HG03108 (cell line): ENCODE measurements at regions not wholly inside any gene's neighbourhood (a gene's known extent, or its start where the extent isn't known, plus 50 kb on each side); places are given as distances from the start of the nearest gene placed in this dataset.
A peak's percentile ranks its signal among the peaks of the same experiment; 100 is the strongest.
"Not testable (repeated sequence)": the region's sequence is repeated elsewhere in the genome, so short reads cannot be mapped to it uniquely, and the experiment has no call there.

Experiments used
- ATAC-seq: cut with Tn5 transposase; IDR thresholded peaks from one replicate; pipeline ENCODE4 v1.9.1; 2021; ENCODE audit warnings: moderate library complexity; ENCODE audit not compliant: unreplicated experiment

GRCh38 chr15:69756440-69756839, 303.8 kb downstream of the RPLP1 start:
- no peak for ATAC-seq

DNA sequence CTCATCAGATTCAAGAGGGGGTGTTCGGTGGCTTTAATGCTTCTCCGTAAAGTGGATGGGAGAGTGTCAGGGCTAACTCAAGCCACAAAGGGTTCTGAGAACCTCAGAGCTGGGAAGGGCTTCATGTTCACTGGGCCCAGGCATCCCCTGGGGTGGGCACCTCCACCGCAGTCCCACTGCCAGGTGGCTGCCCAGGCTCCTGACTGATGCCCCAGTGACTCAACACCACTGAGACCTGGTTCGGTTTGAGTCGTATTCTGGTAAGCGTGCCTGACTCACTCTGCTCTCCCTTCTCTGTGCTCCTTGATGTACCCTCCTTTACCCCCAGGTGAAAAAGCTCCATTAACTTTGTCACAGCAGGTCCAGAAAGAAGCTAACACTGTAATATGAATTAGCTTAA, 304.6 kb downstream of the RPLP1 start:
- no peak for ATAC-seq

DNA sequence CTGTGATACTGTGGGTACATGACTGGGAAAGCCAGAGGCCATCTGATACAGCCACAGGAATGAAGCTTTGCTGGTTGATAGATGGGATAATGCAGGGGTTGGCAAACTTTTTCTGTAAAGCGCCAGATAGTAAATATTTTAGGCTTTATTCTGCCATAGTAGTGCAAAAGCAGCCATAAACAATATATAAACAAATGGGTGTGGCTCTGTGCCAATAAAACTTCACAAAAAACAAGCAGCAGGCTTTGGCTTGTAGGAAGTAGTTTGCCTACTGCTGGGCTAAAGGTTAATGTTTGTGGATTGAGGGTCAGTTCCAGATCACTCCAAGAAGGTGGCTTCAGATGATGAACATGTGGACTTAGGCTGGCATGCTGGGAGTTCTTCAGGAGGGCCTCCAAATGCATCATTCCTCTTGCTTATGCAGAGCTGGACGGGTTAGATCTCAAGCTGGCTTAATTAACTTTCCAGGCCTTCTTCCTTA, 305.7 kb downstream of the RPLP1 start:
- ATAC-seq, result no peak

DNA sequence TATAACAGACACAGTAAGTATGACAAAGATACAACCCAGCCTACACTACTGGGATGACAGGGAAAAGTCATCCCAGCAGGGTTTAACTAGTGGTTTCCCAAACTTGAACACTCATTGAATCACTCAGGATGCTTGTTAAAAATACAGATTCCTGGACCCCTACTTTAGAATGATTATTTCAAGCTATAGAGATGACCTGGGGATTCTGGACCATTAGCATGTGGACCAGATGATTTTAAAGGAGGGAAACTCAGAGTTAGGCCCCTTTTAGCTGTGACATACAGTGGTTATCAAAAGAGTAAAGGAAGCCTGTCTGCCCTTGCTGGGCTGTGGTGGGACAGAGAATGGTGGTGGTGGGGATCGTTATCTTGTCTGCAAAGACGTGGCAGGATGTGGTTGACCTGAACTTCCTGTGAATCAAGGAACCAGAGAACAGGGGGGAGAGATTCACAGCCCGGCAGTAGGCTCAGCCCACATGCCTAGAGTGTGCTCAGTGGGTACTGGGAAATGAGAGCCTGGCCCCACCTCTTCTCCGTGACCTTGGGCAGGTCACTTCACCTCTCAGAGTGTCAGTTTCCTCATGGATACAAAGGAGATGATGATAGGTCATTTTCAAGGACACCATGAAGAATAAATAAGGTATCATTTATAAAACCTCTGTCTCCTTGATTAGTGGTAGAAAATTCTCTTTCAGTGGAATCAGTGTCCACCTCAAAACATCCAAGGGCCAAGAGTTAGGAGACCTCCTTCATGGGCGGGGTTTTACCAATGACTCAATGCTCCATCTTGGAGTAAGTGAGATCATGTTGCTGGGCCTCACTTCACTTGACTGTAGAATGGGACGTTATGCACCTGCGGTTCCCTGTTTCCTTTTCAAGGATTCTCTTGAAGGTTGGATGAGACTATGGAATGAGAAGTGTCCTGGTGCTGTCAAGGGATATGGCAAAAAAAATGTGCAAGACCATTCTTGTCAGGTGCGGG, 306.5 kb downstream of the RPLP1 start:
- peak; percentile 19 for ATAC-seq

- ATAC-seq, result no peak
These were observed 307.7 kb downstream of the RPLP1 start for GRCh38 chr15:69760258-69760845.

- ATAC-seq, result peak; percentile 70
These were observed 308.4 kb downstream of the RPLP1 start for GRCh38 chr15:69760890-69761568.

DNA sequence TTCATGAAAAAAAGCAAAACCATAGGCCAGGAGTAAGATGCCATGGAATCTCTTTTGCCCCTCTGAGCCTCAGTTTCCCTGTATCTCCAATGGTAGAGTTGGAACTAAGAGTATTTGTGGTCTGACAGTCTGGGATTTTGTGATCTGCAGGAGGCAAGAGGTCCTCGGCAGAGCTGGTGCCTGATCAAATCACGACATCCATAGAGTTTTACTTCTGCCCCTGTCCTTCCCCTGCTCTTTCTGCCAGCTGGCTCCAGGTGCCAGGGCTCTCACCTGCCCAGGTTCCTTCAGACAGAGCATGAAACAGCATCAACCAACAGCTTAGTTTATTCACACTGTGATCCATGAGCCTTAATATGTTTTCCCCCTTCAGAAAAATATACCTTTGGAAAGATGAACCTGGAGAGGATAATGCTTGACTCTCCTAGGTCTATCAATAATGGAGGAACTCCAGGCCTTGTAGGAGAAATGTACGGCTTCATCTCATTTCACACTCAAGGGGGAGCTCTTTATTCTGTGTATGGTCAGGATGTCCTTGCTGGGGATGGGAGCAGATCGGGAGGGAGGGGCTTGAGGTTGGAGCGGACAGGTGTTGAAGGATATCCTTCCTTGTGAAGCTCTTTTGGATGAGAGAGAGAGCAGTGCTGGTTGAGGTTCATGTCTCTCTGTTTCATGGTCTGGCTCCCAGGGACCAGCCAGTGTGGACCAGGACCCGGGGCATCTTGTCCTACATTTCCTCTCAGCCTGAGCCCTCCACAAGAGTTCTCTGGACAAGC, 309.9 kb downstream of the RPLP1 start:
- ATAC-seq, result no peak

- no peak for ATAC-seq
These were observed 311.2 kb downstream of the RPLP1 start for GRCh38 chr15:69763831-69764230.

GRCh38 chr15:69766156-69766555, 313.5 kb downstream of the RPLP1 start:
- ATAC-seq, result no peak

DNA sequence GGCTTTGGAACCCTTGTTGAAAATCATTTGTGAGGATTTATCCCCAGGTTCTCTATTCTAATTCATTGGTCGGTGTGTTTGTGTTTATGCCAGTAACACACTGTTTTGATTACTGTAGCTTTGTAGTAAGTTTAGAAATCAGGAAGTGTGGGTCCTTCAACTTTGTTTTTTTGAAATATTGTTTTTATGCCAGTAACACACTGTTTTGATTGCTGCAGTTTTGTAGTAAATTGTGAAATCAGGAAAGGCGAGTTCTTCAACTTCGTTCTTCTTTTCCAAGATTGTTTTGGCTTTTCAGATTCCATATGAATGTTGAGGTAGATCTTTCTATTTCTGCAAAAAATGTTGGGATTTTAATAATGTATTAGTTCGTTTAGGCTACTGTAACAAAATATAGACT, 314.6 kb downstream of the RPLP1 start:
- no peak for ATAC-seq

GRCh38 chr15:69769336-69769735, 316.7 kb downstream of the RPLP1 start:
- not testable (repeated sequence) for ATAC-seq

DNA sequence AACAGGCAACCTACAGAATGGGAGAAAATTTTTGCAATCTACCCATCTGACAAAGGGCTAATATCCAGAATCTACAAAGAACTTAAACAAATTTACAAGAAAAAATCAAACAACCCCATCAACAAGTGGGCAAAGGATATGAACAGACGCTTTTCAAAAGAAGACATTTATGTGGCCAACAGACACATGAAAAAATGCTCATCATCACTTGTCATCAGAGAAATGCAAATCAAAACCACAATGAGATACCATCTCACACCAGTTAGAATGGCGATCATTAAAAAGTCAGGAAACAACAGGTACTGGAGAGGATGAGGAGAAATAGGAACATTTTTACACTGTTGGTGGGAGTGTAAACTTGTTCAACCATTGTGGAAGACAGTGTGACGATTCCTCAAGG, 321.6 kb downstream of the RPLP1 start:
- ATAC-seq, result not testable (repeated sequence)

- ATAC-seq, result not testable (repeated sequence)
These were observed 322.1 kb downstream of the RPLP1 start for GRCh38 chr15:69774711-69775110.

DNA sequence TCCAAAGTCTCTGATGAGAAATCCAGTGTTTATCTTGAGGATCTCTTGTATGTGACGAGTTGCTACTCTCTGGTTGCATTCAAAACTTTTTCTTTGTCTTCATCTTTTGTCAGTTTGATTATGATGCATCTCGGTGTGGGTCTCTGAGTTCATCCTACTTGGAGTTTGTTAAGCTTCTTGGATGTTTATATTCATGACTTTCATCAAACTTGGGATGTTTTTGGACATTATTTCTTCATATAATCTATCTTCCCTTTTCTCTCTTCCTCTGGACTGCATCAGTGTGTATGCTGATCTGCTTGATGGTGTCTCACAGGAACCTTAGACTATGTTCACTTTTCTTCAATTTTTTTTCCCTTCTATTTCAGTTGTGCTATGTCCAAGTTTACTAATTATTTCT, 320.4 kb downstream of the TLE3 start:
- no peak for ATAC-seq

DNA sequence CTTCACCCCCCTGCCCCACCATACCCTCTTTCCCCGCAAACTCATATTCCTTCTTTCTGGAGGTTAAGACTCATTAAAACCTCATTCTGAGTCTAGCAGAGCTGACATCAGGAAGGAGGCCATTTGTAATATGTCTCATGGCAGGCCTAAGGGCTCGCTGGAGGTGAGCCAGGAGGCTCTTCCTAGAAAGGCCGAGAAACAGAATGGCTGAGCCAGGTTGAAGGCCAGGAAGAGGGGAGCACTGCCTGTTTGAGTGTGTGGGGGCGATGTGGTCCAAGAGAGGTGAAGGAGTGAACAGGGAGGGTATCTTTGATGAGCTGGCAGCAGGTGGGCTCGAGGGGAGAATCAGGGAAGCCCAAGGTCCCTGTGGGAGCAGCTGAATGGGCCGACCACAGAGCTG, 317.3 kb downstream of the TLE3 start:
- ATAC-seq, result no peak

DNA sequence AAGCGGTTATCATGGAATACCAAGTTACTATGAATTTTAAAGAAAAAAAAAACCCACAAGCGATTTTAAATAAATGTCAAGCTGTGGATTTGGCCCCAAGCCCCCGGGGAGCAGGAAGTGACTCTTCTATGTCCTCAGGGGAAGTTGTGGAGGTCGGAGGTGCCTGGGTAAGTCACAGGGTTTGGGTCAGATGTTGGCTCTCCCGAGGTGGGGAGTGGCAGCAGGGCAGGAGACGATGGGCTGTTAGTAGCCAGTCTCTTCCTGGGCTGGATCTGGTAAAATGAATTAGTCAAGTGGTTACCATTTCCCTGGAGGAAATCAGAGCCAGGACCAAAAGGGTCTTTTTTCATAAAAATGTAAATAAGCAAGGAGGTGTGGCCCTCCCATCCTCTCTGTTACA, 316.7 kb downstream of the TLE3 start:
- no peak for ATAC-seq

DNA sequence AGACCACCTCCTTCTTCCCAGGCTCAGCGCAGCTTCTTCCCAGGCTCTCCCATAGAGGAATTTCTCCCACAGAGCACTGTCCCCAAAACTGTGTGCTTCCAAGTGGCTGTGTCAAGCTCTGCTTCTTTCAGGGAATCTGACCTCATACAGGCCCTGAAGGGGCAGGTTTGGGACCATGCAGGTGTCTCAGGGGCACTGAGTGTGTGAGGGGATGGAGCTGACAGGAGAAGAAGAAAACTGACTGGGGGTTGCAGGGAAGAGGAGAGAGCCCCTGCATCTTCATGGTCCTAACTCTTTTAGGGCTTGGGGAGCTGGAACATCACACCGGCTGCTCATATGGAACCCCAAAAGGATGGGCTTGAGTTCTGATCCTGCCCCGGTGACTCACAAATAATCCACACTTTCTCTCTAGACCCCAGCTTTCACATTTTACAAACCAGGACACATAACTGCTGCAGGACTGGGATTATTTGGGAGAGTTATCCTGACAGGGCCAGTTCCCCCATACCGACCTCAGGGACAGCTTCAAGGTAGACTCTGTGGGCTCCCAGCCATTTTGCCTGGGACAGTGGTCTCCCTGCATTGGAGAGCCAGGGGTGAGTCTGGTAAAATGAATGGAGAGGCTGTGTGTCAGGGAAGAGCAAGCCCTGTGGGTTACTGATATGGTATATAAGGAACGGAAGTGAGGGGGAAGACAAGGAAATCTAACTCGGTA, 316.1 kb downstream of the TLE3 start:
- no peak for ATAC-seq

DNA sequence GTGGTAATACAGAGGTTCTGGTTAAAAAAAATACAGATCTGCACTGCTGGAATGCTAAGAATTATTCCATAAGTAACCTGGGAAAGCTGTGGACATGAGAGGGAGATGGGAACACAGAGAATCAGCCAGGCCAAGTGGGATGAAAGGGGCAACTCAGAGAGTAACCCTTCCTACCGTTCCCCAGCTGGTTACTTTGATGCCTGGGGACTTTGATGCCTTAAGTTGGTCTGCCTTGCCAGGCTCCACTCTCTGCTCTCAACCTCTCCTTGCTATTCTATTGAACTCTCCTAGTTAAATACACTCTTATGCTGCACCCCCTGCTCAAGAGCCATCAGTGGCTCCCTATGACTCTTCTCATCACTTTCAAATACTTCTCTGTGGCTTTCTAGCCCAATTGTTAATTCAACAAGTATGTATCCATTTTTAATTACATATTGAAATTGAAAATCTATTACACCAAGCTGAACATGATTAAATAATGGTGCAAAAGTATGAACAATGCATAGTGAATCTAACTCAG, 315.5 kb downstream of the TLE3 start:
- ATAC-seq, result no peak

DNA sequence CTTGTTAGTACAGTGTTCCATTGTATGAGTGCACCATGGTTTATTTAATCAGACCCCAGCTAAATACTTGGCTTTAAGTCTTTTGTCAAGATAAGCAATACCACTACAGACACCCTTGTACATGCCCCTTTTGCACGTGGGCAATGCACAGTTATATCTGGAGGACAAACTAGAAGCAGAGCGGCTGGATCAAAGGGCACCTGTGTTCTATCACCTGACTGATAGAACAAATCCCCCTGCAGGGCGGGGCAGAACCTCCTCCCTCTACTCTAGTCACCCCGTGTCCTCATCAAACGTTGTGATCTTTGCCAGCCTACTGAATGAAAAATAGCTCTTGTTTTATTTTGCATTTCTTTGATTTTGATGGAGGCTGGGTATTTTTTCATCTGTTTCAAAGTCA, 314.9 kb downstream of the TLE3 start:
- ATAC-seq, result no peak

DNA sequence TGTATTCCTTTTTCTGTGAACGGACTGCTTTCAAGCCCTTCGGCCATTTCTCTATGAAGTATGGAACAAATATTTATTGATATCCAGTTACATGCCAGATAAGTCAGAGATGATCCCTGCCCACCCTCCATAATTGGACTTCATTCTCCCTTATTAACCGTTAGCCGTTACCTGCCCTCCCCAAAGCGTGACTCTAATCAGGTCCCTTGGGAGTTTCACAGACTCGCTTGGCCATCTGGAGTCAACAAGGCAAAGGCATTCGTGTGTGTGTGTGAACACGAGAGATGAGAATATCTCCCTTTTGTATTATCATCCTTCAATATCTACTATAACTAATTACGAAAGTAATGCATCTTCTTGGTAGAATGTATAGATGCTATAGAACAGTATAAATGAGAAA, 314.5 kb downstream of the TLE3 start:
- no peak for ATAC-seq
